Endothelial cell of umbilical vein (primary cell): ENCODE measurements at regions not wholly inside any gene's neighbourhood (a gene's known extent, or its start where the extent isn't known, plus 50 kb on each side); places are given as distances from the start of the nearest gene placed in this dataset.

Experiments used
- EZH2 ChIP-seq: IDR thresholded peaks from 2 replicates; pipeline ENCODE4 v1.6.1; 2012; ENCODE audit warnings: borderline replicate concordance, low read depth, mild to moderate bottlenecking, moderate library complexity, low read length, inconsistent platforms; ENCODE audit not compliant: severe bottlenecking
- FOS ChIP-seq: IDR thresholded peaks from 2 replicates; pipeline ENCODE4 v1.6.1; 2011; ENCODE audit warnings: mild to moderate bottlenecking, low read length, moderate library complexity, borderline replicate concordance; ENCODE audit not compliant: insufficient read depth
- GATA2 ChIP-seq: IDR thresholded peaks from 2 replicates; pipeline ENCODE4 v1.7.0; 2011; ENCODE audit warnings: low read depth, mild to moderate bottlenecking, moderate library complexity, mixed read lengths, low read length; ENCODE audit not compliant: insufficient read length, insufficient read depth
- JUN ChIP-seq: IDR thresholded peaks from 2 replicates; pipeline ENCODE4 v1.6.1; 2011; ENCODE audit warnings: borderline replicate concordance, low read depth; ENCODE audit not compliant: insufficient read length, insufficient read depth
- MYC ChIP-seq: IDR thresholded peaks from one replicate; pipeline ENCODE4 v1.6.1; 2011; ENCODE audit warnings: mild to moderate bottlenecking, low read depth, low read length
- POLR2A ChIP-seq: IDR thresholded peaks from 2 replicates; pipeline ENCODE4 v1.6.1; 2012; ENCODE audit warnings: low read depth, mild to moderate bottlenecking, control low read depth, low read length
- POLR2AphosphoS5 ChIP-seq: IDR thresholded peaks from 2 replicates; pipeline ENCODE4 v1.6.1; 2012; ENCODE audit warnings: low read depth, mild to moderate bottlenecking, control low read depth, low read length, moderate library complexity; ENCODE audit not compliant: insufficient read depth
- TF ChIP-seq, protein P1 (sequence below), 2 donors: IDR thresholded peaks; 1 replicate in 1 of 2; 2 replicates in 1 of 2; pipeline ENCODE4 v1.5.1; 2011; ENCODE audit warnings: low read length in 2 of 2, mild to moderate bottlenecking in 2 of 2, moderate library complexity in 2 of 2, control low read depth in 1 of 2, inconsistent platforms in 1 of 2, low read depth in 1 of 2; ENCODE audit not compliant: insufficient read depth in 1 of 2; ENCODE audit errors: extremely low read depth in 1 of 2
- TF ChIP-seq, protein P2 (sequence below): IDR thresholded peaks from 2 replicates; pipeline ENCODE4 v1.6.1; 2011; ENCODE audit not compliant: insufficient read depth, insufficient read length

GRCh38 chr12:124132530-124132929, 159.5 kb downstream of the ZNF664 start:
- TF ChIP-seq POLR2AphosphoS5 = no peak
- TF ChIP-seq, protein P1, sequence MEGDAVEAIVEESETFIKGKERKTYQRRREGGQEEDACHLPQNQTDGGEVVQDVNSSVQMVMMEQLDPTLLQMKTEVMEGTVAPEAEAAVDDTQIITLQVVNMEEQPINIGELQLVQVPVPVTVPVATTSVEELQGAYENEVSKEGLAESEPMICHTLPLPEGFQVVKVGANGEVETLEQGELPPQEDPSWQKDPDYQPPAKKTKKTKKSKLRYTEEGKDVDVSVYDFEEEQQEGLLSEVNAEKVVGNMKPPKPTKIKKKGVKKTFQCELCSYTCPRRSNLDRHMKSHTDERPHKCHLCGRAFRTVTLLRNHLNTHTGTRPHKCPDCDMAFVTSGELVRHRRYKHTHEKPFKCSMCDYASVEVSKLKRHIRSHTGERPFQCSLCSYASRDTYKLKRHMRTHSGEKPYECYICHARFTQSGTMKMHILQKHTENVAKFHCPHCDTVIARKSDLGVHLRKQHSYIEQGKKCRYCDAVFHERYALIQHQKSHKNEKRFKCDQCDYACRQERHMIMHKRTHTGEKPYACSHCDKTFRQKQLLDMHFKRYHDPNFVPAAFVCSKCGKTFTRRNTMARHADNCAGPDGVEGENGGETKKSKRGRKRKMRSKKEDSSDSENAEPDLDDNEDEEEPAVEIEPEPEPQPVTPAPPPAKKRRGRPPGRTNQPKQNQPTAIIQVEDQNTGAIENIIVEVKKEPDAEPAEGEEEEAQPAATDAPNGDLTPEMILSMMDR (IDR thresholded peaks at IDR 0.05; ENCODE audit: extremely low read depth in 1 of 2, insufficient read depth in 1 of 2, low read depth in 1 of 2, low read length in 2 of 2) = no peak
- TF ChIP-seq FOS = no peak
- TF ChIP-seq EZH2 = no peak
- no peak for TF ChIP-seq POLR2A
- TF ChIP-seq MYC = no peak
- TF ChIP-seq, protein P2, sequence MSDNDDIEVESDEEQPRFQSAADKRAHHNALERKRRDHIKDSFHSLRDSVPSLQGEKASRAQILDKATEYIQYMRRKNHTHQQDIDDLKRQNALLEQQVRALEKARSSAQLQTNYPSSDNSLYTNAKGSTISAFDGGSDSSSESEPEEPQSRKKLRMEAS = no peak
- no peak for TF ChIP-seq GATA2
- no peak for TF ChIP-seq JUN
